GM18508 (cell line): ENCODE measurements at regions not wholly inside any gene's neighbourhood (a gene's known extent, or its start where the extent isn't known, plus 50 kb on each side); places are given as distances from the start of the nearest gene placed in this dataset.

Experiments
- ATAC-seq: cut with Tn5 transposase; IDR thresholded peaks from one replicate; pipeline ENCODE4 v1.9.1; 2021; ENCODE audit warnings: moderate number of reproducible peaks; ENCODE audit not compliant: insufficient read depth, unreplicated experiment

DNA sequence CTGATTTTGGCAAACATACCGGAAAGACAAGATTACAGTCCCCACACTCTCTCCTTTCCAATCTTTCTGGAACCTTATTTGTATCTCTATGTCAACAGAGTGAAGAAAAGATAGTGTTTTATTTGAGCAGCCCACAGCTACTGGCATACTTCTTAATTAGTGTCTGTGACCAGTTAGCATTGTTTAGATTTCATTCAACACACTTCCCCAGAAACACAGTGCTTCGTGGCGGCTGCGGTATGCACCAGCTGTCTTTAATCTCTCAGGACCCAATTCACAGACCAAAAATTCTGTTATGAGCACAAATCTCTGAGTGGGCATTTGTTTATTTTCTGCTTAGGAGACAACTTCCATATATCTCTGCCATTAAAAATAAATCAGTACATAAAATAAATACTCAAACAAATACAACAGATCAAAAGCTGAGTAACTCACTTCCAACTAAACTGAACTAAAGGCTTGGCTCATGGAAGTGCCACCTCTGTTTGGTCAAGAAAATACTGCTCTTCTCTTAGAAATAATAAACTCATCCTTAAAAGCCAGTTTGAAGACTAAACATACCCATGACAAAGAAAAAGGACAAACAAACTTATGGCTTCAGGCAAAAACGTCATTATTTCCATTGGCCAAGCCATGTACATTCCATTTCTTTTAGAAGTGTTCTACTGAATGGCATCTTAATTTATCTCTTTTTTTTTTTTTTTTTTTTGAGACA lies 392.4 kb downstream of the TXNL1 start:
- ATAC-seq = no peak

DNA sequence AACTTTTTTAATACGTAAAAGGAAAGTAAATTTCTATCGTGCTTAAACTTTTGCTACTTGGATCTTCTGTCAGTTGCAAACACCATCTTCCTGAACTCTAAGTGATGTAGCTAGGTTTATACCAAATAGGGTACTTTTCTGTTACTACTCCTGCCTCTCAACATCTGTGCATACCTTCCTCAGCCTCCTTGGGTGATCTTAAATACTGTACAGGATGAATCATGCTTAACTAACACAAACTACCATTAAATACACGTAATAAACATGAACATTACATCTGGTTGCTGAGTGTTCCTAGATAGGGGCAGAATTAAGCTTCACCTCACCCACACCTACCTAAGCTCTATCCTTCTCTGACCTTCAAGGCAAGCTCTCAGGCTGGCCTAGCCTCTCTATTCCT lies 398.0 kb downstream of the TXNL1 start:
- no peak for ATAC-seq

GRCh38 chr18:56238576-56238975 lies 399.8 kb downstream of the TXNL1 start:
- no peak for ATAC-seq

DNA sequence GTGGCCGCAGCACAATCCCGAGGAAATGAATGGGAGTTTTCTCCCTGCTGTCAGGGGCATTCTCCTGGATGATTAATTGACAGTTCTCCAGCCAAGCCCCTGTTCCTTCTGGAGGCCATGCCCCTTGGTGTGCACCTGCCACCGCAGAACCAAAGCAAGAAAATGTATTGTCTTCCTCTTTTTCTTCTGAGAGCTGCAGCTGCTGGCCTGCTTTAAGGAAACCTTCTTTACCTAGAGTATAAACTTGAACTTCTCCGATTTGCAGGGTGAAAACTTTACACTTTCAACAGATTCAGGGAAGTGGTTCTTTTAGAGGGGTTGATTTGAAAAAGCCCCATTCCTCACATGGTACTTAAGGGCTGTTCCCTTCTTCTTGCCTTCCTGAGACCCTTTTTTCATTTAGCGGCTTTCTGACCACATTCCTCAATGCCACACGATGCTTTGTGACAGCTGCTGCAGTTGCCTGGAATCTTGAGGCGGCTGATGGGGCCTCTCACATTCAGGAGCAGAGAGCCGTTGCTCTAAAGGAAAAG lies 402.8 kb downstream of the TXNL1 start:
- peak; percentile 74 for ATAC-seq

GRCh38 chr18:56235071-56235470 lies 403.3 kb downstream of the TXNL1 start:
- no peak for ATAC-seq

DNA sequence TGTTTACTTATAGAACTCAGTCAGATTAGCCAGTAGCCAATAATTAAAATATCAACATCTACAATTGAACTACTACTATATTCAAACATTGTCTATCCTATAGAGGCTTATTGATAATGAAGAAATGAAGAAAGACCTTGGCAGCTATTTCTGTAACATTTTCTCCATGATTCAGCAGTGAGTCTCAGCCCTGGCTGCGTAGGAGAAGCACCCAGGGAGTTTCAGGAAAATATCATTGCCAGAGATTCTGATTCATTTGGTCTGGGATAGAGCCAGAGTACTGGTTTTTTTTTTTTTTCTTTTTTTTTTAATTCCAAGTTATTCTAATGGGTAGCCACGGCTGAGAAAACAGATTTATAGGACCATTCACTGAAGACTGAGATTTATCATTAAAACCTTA lies 404.8 kb downstream of the TXNL1 start:
- ATAC-seq = no peak

DNA sequence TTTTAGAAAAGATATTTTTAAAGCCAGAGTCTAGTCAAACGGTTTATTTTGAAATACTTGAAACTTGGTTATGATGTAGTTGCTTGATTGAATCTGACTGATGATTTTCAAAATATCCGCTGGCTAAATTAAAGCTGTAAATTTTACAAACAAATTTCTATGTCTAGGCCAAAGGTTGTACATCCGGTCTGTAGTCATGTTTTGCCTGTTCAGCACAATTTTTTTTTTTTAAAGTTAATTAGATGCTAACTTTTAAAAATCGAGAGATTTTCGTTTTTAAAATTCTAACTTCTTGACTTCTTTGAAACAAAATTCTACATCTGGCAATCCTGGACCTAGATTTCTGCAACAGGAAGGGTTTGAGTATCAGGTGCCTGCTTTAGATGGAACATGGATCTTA lies 412.4 kb downstream of the TXNL1 start:
- ATAC-seq = no peak

GRCh38 chr18:56224669-56225561 lies 413.5 kb downstream of the TXNL1 start:
- ATAC-seq = no peak

DNA sequence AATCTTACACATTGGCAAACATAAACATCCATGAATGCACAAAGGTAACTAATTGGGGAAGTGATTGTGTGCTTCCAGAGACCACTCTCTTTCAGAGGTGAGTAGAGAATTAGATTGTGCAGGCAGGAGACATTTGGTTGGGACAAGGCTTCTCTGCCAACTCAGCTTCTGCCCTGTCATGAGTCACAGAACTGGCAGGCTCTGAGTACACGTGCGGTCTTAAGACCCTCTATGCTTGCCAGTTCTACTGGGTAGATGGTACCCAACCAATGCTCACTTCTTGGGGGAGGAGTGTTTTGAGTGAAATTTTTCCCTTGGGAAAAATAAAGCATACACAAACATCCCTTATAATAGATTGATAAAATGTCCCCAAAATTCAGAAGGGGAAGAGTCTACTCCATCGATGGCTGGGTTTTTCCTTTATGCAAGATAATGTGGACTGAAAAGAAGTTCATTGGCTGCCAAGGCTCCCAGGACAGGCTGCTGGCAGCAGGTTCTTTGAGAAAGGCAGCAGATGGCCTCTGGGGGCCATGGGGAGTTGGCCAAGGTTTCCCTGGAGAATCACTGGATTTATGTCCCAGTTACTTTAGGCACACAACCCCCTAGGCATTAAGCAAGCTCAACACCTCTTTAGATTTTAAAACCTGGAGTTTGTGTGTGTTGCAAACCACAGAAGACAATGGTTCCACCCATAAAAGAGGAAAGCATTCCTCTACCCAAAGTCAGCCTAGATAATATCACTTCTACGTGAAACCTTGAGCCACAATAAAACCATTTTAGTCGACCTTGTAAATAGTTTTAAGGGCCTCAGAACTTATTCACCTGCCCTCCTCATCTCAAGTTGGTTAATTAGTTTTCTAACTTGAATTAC lies 417.0 kb downstream of the TXNL1 start:
- ATAC-seq = no peak

GRCh38 chr18:56217406-56217805 lies 421.0 kb downstream of the TXNL1 start:
- no peak for ATAC-seq

DNA sequence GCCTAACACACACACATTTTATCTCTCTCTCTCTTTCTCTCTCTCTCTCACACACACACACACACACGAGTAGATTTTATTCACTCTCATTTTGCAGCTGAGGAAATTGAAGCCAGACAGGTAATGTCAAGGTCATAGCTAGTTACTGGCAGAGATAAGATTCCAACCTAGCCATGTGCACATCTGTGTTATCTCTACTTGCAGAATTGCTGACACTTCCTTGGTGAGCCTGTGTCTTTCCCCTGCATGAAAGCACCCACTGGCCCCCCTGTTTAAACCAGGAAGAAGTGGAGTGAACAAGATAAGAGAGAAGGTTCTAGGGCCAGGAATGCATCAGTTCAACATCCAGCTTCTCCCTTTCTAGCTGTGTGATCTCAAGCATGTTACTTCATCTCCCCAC lies 423.7 kb downstream of the TXNL1 start:
- ATAC-seq = no peak

- no peak for ATAC-seq
Measured at GRCh38 chr18:56210520-56210919, 427.9 kb downstream of the TXNL1 start.

GRCh38 chr18:56207989-56208388 lies 430.4 kb downstream of the TXNL1 start:
- ATAC-seq = no peak

DNA sequence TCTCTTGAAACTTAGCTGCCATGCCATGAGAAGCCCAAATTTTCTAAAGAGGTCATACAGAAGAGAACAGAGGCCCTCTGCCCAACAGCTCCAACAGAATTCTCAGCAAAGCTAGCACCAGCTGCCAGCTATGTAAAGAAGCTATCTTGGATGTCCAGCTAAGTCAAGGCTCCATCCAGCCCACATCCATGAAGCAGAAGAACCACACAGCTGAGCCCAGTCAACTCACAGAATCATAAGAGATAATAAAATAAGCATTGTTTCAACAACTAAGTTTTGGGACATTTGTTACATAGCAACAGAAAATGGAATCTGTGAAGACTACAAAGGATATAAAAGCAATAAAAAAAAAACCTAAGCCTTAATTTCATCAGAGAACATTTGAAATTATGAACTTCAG lies 434.3 kb downstream of the TXNL1 start:
- no peak for ATAC-seq

DNA sequence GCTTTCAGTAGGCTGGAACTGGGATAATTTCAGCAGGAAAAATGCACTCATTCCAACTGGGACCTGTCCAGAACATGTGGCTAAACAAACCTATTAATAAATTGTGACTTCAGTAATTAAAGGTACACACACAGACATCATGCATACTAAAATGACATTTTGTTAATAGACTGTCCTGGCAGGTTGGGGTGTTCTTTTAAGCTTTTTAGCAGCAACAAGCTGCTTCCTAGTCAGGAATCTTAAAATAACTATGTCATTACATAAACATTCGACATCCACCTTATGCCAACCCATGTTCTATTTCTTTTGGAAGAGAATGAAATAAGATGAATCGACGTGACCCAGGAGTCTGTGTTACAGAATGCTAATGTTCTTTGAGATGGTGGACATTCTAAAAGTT lies 435.7 kb downstream of the TXNL1 start:
- ATAC-seq = no peak

- ATAC-seq = no peak
Measured at GRCh38 chr18:56200381-56200911, 437.9 kb downstream of the TXNL1 start.

DNA sequence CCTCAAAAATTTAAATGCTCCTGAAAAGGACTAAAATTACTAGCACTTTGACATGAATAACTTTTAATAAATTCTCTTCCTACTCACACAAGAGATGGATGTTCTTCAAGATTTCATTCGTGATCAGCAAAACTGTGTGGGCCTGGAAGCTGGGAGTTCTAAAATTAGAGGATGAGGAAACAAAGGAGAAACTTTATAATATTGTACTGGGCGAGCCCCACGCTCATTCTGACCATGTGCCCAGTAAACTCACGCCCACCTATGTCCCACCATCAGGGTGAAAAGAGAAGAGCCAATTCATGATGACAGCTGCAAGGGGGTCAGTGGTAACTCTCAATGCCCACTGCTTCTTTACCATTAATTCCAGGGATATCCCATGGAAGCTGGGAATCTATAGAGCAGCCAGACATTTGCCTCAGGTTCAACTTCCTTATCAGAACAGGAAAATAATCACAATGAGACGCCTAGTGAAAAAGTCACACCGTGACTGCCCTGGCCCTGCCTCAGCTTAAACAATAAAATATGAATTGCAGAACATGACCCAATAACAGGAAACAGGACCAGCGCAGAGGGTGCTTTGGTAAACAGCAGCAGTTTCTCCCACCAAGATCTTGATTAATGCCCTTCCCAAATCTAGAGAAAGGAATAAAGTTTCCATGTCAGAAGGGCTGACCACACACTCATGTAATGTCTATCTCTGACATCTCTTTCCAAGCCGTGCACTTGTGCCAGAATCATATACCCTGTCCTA lies 438.6 kb downstream of the TXNL1 start:
- ATAC-seq = no peak

DNA sequence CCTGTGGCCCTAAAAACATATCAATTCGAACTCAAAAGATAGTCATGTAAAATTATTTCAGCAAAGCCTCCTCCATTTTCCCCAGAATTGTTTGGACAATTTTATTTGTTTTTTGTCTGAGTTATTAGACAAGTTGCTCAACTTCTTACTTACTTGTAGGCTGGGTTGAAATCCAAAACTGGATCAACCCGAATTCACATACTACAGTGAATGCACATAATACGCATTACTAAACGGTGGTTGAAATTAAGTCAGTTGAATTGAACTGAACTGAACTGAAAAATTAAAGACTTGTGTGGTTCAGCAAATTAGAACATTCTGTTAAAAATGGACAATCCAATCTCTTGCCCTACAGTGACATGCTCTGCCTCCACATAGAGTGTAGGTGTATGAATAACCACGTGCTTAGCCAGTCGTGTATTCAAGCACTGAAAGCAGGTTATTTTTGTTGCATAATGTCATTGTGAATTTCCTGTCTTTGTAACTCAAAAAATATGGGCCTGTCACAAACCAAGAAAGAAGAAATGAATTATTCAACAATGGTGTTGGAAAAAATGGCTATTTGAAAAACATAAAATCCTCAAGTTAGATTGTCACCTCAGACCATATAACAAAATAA lies 441.0 kb downstream of the TXNL1 start:
- ATAC-seq = no peak
